Smooth muscle cell (in vitro differentiated cells): ENCODE measurements at regions not wholly inside any gene's neighbourhood (a gene's known extent, or its start where the extent isn't known, plus 50 kb on each side); places are given as distances from the start of the nearest gene placed in this dataset.
"Not testable (repeated sequence)": the region's sequence is repeated elsewhere in the genome, so short reads cannot be mapped to it uniquely, and the experiment has no call there.

Experiments used
- DNase-seq: peaks from one replicate; lab custom pipeline; 2025; ENCODE audit not compliant: unreplicated experiment; lab: John Stamatoyannopoulos, UW
- H2AFZ ChIP-seq: fragments of 200-600 bp; sonication (generic); 2 replicates; pipeline ENCODE4 v1.6.0; 2016; ENCODE audit warnings: antibody characterized with exemption, low read depth, mild to moderate bottlenecking
- H3F3A ChIP-seq: fragments of 200-600 bp; sonication (generic); 2 replicates; pipeline ENCODE4 v1.6.0; 2017; ENCODE audit warnings: antibody characterized with exemption, low read depth
- H3K27ac ChIP-seq: fragments of 200-600 bp; sonication (generic); 2 replicates; pipeline ENCODE4 v1.5.1; 2016; ENCODE audit warnings: low read depth, mild to moderate bottlenecking
- H3K27me3 ChIP-seq: fragments of 200-600 bp; sonication (generic); 2 replicates; pipeline ENCODE4 v1.6.1; 2016; ENCODE audit warnings: low read depth, mild to moderate bottlenecking
- H3K36me3 ChIP-seq: fragments of 200-600 bp; sonication (generic); 2 replicates; pipeline ENCODE4 v1.5.1; 2016; ENCODE audit warnings: low read depth
- H3K4me1 ChIP-seq: fragments of 200-600 bp; sonication (generic); 2 replicates; pipeline ENCODE4 v1.5.1; 2016; ENCODE audit warnings: low read depth
- H3K4me2 ChIP-seq: fragments of 200-600 bp; sonication (generic); 2 replicates; pipeline ENCODE4 v1.6.0; 2016; ENCODE audit warnings: mild to moderate bottlenecking
- H3K4me3 ChIP-seq: fragments of 200-600 bp; sonication (generic); 2 replicates; pipeline ENCODE4 v1.5.1; 2016; ENCODE audit warnings: mild to moderate bottlenecking
- H3K79me2 ChIP-seq: fragments of 200-600 bp; sonication (generic); 2 replicates; pipeline ENCODE4 v1.6.0; 2016; ENCODE audit warnings: low read depth, mild to moderate bottlenecking
- H3K9ac ChIP-seq: fragments of 200-600 bp; sonication (generic); 2 replicates; pipeline ENCODE4 v1.6.0; 2016; ENCODE audit warnings: low read depth
- H3K9me3 ChIP-seq: fragments of 200-600 bp; sonication (generic); replicated peaks from 2 replicates; pipeline ENCODE4 v1.5.1; 2016; ENCODE audit warnings: low read depth
- H4K20me1 ChIP-seq: fragments of 200-600 bp; sonication (generic); 2 replicates; pipeline ENCODE4 v1.6.0; 2016; ENCODE audit warnings: low read depth
- WGBS: methylation state at CpG from one replicate; pipeline ENCODE4 v1.1.7; 2016; ENCODE audit warnings: low lambda C conversion rate; 5-methylcytosine and 5-hydroxymethylcytosine counted together
- TF ChIP-seq, protein P1 (sequence below): fragments of 200-600 bp; sonication (generic); IDR thresholded peaks from 2 replicates; pipeline ENCODE4 v1.5.1; 2017; ENCODE audit warnings: borderline replicate concordance, mild to moderate bottlenecking, antibody characterized with exemption; ENCODE audit not compliant: insufficient read depth, poor library complexity, severe bottlenecking

DNA sequence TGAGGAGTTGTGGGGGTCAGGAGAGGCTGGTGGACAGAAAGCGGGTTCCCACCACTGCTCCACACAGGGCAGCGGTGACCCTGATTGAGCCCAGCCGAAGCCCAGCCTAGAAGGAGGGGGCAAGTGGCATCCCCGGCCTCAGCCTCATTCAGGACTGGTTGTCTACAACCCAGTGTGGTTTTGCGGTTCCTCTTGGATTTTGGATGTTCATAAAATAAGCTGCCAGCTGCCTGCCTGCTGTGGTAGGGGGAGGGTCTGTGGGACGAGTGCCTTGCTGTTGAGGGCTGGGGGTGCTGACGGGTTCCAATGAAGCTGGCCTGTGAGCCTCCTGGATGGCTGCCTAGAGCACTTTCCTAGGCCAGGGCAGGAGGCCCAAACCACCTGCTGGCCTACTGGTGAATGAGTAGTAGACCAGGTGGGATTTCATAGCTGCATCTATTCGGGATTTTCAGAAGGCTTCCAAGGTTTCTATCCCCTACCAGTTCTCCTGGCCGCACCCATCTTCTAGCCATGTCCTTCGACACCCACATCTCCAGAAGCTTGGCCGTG lies 102.4 kb downstream of the NDFIP1 start:
- 96% methylated on average over 11 of the region's 11 CpGs for WGBS
- Histone ChIP-seq H3K9me3 (no peaks in the 10 kb centered on the region), H3F3A (no peaks in the 10 kb centered on the region), H4K20me1 (no peaks in the 10 kb centered on the region), H3K9ac (no peak overlapping the region), H2AFZ (no peak overlapping the region), H3K4me3 (no peak overlapping the region), H3K79me2 (no peaks in the 10 kb centered on the region), H3K36me3 (no peaks in the 10 kb centered on the region), H3K4me1 (no peaks in the 10 kb centered on the region), H3K4me2 (no peak overlapping the region), H3K27ac (no peak overlapping the region), H3K27me3 (no peaks in the 10 kb centered on the region)
- TF ChIP-seq, protein P1, sequence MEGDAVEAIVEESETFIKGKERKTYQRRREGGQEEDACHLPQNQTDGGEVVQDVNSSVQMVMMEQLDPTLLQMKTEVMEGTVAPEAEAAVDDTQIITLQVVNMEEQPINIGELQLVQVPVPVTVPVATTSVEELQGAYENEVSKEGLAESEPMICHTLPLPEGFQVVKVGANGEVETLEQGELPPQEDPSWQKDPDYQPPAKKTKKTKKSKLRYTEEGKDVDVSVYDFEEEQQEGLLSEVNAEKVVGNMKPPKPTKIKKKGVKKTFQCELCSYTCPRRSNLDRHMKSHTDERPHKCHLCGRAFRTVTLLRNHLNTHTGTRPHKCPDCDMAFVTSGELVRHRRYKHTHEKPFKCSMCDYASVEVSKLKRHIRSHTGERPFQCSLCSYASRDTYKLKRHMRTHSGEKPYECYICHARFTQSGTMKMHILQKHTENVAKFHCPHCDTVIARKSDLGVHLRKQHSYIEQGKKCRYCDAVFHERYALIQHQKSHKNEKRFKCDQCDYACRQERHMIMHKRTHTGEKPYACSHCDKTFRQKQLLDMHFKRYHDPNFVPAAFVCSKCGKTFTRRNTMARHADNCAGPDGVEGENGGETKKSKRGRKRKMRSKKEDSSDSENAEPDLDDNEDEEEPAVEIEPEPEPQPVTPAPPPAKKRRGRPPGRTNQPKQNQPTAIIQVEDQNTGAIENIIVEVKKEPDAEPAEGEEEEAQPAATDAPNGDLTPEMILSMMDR = no peak
- no peak for DNase-seq

DNA sequence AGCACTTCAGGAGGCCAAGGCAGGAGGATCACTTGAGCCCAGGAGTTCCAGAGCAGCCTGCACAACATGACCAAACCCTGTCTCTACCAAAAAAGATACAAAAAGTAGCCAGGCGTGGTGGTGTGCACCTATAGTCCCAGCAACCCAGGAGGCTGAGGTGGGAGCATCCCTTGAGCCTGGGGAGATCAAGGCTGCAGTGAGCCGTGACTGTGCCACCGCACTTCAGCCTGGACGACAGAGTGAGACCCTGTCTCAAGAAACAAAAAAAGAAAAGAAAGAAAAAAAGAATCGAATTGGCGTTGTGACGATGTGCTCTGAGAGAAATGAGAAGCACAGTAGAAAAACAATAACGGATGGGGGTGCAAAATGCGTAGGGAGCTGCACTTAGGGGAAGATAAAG lies 101.4 kb downstream of the NDFIP1 start:
- Histone ChIP-seq H3K79me2 (no peaks in the 10 kb centered on the region), H3F3A (no peaks in the 10 kb centered on the region), H3K36me3 (no peaks in the 10 kb centered on the region)

DNA sequence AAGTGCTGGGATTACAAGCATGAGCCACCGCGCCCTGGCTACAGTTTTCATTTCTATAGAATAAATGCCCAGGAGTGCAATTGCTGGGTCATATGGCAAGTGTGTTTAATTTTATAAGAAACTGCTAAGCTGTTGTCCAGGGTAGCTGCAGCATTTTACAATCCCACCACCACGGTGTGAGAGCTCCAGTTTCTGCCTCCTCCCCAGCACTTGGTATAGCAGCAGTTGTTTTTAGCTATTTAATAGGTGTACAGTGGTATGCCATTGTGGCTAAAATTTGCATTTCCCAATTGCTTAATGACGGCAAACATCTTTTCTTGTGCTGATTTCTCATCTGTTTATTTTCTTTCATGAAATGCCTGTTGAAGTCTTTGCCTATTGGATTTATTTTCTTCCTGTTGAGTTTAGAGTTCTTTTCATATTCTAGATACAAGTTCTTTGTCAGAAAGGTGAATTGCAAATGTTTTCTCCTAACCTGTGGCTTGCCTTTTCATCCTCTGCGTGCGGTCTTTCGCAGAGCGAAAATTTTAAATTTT lies 100.3 kb downstream of the NDFIP1 start:
- no peaks in the 10 kb centered on the region for H3K36me3 ChIP-seq
- H3K4me2 ChIP-seq = no peak overlapping the region
- TF ChIP-seq, protein P1 = no peak
- H2AFZ ChIP-seq = no peak overlapping the region
- no peaks in the 10 kb centered on the region for H4K20me1 ChIP-seq
- H3K79me2 ChIP-seq = no peaks in the 10 kb centered on the region
- no peak for DNase-seq
- no peaks in the 10 kb centered on the region for H3K9me3 ChIP-seq
- no peaks in the 10 kb centered on the region for H3K4me1 ChIP-seq
- no peak overlapping the region for H3K27ac ChIP-seq
- whole genome bisulfite sequencing = 76% methylated on average over 8 of the region's 8 CpGs
- H3K27me3 ChIP-seq = no peaks in the 10 kb centered on the region
- no peak overlapping the region for H3K9ac ChIP-seq
- no peak overlapping the region for H3K4me3 ChIP-seq
- no peaks in the 10 kb centered on the region for H3F3A ChIP-seq

More for the DNA sequence above, 101.4 kb downstream of the NDFIP1 start:
- H3K9me3 ChIP-seq = no peaks in the 10 kb centered on the region
- TF ChIP-seq, protein P1 = no peak
- no peaks in the 10 kb centered on the region for H3K27me3 ChIP-seq
- H3K4me1 ChIP-seq = no peaks in the 10 kb centered on the region
- DNase-seq = no peak
- no peak overlapping the region for H2AFZ ChIP-seq
- no peak overlapping the region for H3K9ac ChIP-seq
- H3K4me3 ChIP-seq = no peak overlapping the region
- H4K20me1 ChIP-seq = no peaks in the 10 kb centered on the region
- 89% methylated on average over 9 of the region's 9 CpGs for WGBS
- no peak overlapping the region for H3K4me2 ChIP-seq
- no peak overlapping the region for H3K27ac ChIP-seq

DNA sequence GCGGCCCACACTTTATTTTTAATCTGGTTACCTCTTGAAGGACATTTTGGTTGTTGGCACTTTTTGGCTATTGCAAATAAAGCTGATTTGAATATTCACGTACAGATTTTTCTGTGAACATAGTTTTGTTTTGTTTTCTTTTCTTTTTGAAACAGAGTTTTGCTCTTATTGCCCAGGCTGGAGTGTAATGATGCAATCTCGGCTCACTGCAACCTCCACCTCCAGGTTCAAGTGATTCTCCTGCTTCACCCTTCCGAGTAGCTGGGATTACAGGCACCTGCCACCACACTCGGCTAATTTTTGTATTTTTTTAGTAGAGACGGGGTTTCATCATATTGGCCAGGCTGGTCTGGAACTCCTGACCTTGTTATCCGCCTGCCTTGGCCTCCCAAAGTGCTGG lies 99.7 kb downstream of the NDFIP1 start:
- DNase-seq, H3F3A ChIP-seq, H3K9ac ChIP-seq, H3K4me2 ChIP-seq, H3K79me2 ChIP-seq, H3K4me1 ChIP-seq, H4K20me1 ChIP-seq, H3K27me3 ChIP-seq, H3K4me3 ChIP-seq, H3K9me3 ChIP-seq, H2AFZ ChIP-seq, H3K36me3 ChIP-seq, H3K27ac ChIP-seq: not testable (repeated sequence)
- 79% methylated on average over 7 of the region's 7 CpGs for WGBS
